GM21367 (cell line): ENCODE measurements at regions not wholly inside any gene's neighbourhood (a gene's known extent, or its start where the extent isn't known, plus 50 kb on each side); places are given as distances from the start of the nearest gene placed in this dataset.
"Not testable (repeated sequence)": the region's sequence is repeated elsewhere in the genome, so short reads cannot be mapped to it uniquely, and the experiment has no call there.

Experiments
- ATAC-seq: cut with Tn5 transposase; IDR thresholded peaks from one replicate; pipeline ENCODE4 v1.9.1; 2021; ENCODE audit not compliant: unreplicated experiment

DNA sequence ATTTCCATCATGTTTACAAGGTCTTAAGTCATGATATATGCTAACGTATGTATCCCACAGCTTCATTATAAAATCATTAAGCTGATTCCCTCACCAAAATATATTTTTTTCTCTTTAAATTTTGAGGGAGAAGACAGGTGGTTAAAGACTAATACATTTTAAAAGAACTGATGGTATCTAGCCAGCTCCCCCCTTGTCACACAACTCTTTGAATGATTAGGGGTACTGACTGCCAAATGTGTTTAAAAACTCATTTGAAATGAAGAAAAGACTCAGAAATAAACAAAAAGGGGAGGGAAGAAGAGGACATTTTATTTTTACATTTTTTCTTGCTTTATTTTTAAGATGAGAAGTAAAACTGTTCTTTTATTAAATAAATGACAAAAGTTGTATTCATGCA, 805.3 kb downstream of the SATB2 start:
- no peak for ATAC-seq

DNA sequence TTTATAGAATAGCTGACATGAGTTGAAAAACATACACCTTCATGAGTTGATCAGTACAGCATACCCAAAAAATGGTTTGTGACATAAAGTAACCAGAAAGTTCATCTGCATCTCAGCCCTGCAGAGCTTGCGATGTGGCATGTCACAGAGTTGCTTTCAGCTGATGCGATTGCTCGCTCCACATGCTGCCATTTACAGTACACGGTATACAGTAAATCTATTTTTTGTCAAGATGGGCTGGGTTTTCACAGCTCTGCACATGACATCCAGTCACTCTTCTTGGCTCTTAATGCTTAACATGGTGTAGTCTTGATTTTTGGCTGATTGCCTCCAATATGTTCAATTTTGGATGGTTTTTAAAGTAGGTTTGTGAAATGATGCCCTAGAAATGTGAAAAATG, 811.9 kb downstream of the SATB2 start:
- no peak for ATAC-seq

DNA sequence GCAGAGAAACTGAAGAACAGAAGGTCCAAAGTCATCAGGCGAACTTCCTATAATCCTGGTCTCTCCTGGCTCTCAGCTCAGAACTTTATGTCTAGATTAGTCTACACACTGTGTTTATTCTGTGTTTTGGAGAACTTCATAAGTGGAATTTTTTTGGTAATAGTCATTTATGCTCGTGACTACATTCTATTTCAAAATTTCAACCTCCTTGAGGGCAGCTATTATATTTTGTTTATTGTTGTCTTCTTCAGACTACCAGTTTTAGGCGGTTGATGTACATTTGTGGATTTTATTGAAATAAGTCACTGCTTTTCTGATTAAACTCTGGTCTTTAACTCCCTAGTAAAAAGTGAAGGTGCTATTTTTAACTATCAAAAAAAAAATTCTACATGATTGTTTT, 816.6 kb downstream of the SATB2 start:
- ATAC-seq = no peak

DNA sequence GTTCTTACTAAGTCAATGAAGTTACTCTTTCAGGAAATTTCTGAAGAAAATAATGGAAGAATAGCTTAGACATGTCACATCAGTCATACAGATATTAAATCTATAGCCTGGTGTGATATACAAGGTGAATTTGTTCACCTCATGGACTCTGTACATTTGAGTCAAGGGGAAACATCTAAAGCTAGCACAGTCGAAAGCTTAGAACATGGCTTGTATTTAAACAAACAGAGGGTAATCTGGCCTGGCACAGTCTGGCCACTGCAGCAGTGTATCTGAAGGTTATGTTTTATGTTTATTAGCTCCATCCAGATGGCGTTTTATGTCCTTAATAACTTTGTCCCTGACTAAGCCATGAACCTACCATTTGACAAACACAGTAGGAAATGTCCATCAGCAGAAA, 817.3 kb downstream of the SATB2 start:
- ATAC-seq = no peak

DNA sequence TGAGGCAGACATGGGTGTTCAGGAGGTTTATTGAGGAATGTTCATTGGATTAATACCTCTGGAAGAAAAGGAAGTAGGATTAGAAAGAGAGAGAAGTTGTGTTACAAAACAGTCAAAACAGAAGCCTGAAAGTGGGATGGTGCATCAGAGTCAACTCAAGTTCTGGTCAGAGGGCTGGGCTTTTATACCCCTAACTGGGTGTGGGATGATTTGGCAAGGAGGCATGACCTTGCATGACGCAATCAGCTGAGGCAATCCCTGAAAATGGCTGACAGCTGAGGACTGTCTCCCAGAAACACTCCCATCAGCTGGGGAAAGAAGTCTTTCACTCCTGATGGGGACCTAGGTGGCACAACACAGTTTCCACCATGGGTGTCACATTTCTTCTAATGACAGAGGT, 818.2 kb downstream of the SATB2 start:
- no peak for ATAC-seq

DNA sequence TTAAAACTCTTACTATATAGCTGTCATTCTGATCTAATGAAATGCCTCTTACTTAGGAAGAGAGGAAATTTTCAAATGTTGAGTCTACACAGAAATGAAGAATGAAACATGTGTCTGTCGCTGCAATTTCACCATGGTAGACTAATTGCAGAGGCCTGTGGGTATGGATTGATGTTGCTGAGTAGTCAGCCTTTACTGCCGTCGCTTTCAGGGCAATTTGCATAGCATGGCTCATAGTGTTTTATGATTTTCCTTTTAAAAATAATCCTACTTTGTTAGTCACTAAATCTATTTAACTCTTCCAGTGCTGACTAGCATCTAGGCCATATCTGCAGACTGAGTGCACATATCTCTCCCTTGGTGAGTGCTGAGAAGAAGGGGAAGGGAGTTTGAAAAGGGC, 819.2 kb downstream of the SATB2 start:
- ATAC-seq = no peak

DNA sequence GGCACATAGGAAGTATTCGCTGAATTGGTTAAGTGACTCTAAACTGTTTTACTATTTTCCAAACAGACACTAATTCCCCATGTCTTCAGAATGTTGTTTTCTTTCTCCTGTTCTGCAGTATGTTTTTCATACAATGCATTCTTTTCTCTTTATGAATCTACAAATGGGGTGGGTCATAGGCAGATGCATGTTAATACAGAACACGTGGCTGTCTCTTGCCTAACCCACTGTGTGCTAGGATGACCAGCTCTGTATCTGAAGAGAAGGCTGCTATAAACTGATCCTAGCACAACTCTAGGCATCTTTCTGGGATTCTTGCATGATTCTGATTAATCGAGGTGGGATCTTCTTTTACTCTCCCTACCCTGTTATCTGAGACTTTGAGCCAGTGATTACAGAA, 826.0 kb downstream of the PLCL1 start:
- no peak for ATAC-seq

DNA sequence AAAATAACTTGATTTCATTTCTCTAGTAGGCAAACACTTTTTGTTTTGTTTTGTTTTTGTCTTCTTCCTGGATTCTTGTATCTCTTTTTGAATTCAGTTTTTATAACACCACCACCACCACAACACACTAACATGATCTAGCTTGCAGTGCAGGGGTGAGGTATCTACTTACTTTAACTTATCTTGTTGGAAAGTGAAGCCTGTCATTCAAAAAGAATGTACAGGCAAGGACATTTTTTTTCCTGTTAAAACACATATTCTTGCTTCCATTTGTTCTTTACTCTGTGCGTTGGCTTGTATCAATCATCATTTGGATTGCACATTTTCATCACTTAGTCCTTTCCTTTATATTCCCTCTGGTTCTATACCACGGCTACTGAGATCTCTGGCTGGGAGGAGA, 824.2 kb downstream of the PLCL1 start:
- no peak for ATAC-seq

DNA sequence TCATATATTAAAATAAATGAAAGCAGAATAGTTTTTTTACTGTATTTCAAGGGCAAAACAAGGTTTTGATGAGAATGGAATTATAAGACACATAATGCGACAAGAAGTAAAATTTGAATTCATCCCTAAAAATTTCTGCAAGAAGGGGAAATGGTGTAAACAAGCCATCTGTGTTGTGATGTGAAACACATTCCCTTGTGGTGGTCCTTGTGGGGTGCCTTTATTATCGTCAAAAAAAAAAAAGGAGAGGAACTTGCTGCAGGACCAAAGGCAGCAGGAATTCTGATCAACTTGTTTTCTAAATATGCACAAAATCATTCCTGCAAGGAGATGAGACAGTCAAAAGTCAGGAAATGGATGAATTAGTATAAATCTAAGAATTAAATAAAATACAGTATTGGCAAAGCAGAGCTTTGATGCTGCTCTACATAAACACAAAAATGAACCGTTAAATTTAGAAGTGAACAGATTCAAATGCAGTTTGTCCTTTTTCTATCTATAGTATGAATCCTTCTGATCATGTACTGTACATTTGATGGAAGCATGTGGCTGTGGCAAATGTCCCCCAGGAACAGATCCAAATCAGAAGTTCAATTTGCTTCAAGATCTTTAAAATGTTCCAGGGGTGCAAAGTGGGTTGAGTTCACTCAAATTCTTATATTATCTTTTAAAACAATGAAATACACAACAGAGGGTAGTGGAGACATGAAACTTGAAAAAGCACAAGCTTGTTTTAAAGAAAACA, 818.8 kb downstream of the PLCL1 start:
- no peak for ATAC-seq

DNA sequence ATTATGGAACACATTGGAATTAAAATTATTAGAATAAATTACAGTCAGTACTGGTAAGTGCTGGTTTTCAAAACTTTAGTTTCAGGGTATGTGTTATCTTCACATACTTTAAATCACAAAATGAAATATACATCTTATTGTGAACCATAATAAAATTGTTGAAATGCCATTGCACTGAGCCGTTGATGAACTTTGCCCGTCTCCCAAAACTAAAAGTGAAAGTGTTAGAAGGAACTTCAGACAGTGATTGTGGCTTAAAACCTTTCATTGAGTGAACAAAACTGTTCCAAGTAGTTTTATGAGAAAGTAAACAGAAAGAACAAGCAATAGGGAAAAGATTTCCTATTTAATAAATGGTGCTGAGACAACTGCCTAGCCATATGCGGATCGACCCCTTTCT, 811.6 kb downstream of the PLCL1 start:
- no peak for ATAC-seq

DNA sequence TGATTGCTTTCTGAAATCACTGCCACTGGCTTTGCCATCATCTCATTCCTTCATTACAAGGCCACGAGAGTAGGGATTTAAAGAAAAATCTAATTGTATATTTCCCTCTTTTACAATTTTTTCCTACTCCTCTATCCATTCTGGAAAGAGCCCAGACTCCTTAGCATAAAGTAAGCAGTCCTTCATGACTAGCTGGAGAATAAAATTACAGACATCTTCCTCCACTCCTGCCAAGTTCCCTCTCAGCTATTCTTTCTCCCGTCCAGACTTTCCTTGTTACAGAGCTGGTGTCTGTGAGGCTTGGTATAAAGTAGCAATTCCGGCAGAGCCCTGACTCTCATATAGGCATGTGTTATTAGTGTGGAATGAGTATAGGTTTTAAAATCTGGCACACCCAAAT, 806.8 kb downstream of the PLCL1 start:
- ATAC-seq = no peak

DNA sequence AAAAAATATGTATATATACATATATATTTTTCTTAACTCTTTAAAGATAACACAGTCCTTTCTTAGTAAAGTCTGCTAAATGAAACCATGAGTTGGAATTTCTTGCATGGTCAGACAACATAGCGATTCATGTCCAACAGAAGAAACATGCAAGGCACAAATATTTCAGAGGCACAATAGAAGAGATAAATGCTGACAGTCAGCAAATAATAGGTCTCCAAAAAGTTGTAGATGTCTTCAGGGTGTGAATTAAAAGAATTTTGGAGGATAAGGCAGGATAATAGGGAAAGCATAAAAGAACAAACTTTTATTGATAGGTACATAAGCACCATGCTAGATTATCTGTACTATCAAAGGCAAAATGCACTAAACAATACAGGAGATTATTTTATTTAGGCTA, 800.2 kb downstream of the PLCL1 start:
- ATAC-seq = no peak

DNA sequence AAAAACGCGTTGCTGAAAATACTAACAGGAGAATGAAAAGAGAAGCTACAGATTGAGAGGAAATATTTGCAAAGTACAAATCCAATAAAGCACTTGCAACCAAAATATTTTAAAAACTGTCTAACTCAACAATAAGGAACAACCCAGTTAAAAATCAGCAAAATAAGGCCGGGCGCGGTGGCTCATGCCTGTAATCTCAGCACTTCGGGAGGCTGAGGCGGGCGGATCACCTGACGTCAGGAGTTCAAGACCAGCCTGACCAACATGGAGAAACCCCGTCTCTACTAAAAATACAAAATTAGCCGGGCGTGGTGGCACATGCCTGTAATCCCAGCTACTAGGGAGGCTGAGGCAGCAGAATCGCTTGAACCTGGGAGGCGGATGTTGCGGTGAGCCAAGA, 798.6 kb downstream of the PLCL1 start:
- not testable (repeated sequence) for ATAC-seq

DNA sequence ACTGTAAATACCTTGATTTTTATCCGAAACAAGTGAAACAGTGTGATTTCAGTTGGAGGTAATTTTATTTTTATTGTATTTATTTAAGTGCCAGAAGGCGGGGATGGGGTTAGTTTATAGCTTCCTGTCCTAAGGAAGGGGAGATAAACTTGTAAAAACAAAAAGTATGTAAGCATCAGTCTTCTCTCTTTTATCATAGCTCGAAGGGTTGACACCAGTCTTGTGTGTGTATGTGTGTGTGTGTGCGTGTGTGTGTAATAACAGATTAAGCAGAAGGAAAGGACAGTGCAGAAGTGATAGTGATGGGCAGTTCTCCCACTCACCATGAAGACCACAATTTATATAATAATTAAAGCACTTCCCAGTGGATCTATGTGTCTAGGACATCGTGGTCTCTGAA, 793.3 kb downstream of the PLCL1 start:
- no peak for ATAC-seq

DNA sequence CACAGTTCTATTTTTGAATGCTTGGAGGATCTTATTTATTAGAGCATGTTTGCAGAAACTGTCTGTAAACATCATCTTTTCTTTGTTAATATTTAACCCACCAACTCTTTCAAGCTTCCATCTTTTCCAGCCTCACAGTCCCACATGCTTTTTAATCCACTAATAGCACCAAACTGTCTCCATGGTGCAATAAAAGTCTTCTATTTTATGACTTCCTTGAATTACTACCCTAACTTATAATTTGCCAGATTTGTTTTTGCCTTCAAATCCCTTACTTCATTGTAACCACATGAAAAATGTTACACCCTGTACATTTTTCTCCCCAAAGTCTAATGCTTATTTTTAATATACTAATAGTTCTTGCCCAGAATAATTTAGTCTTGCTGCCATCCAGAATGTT, 792.6 kb downstream of the PLCL1 start:
- no peak for ATAC-seq

DNA sequence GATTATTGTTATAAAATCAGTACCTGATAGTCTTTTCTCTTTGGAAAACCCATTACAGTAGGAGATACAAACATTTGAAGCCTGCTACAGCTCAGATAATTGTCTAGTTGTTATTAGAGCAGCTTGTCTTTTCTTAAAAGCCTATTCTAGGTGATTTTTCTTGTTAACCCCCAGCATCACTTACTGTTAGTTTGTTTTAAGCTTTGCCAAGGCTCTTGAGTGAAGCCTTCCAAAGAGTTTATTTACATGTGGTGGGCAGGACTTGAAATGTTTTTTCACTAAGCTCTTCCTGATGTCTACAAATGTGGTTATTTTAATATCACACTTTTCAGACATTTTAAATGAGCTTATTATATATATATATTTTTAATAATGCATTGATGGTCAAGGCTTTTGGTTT, 791.3 kb downstream of the PLCL1 start:
- no peak for ATAC-seq

DNA sequence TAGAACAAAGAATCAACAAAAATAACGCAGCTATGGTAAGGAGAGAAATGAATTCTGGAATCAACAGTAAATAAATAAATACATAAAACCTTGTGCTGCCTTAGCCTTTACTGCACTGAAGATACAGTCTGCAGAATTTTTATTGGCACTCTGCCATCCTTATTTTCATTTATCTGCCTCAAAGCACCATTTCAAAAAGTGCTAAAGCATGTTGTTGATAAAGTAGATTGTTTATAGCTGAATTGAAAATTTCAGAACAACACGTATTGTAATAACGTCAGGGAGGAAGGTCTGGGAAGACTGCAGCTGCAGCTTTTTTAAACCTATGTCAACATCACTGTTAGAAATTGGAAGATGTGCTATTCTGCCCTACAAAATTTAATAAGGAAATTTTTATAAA, 787.2 kb downstream of the PLCL1 start:
- no peak for ATAC-seq

DNA sequence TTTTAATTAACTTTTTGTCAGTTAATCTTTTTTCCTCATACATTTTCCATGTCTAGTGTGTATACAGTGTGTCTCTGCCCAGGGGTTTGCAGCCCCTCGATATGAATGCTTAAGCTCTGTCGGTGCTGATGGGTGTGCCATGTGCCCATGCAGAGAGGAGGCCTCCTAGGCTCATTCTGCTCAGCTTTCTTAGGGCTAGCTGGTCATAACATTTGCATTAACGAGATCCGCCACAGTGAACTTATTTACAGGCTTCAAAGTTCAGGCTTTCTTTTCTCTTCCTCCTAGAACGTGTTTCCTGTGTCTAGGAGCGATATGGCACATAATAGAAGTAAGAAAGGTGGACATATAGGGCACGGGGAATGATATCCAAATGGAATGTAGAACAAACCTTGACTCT, 783.3 kb downstream of the PLCL1 start:
- no peak for ATAC-seq

DNA sequence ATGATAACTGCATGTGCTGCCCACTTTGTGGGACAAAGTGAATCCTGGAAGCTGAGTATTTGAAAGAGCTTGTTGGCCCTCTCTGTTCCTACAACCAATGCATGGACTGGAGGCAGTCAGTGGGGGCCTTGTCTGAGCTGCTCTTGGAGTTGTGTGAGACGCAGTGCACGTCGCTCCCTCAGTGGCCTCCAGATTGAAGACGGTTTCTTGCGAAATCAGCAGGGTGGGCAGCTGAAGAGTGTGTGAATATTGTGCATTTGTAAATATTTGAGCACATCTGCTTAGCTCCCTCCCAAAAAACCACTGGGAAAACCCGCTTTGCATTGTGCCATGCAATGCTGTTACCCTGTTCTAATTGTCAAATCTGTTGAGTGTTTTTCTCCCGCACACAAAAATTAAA, 782.8 kb downstream of the PLCL1 start:
- ATAC-seq = no peak

DNA sequence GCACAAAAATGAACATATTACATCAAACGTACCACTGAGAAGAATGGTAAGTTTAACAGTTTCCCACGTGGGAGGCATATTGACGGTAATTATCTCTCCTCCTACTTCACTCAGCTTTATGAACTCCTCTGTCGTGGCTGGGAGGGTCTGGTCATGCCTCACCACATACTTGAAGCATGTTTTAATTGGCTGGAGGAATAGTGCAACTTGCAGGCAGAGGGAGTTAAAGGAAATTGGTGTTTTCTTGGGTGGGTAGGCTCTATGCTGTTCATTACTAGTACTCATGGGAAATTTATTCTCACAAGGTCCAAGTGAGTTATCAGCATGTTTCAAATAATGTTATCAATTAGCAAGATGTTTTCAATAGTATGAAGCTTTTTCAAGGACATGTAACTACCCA, 767.0 kb downstream of the PLCL1 start:
- ATAC-seq = no peak

DNA sequence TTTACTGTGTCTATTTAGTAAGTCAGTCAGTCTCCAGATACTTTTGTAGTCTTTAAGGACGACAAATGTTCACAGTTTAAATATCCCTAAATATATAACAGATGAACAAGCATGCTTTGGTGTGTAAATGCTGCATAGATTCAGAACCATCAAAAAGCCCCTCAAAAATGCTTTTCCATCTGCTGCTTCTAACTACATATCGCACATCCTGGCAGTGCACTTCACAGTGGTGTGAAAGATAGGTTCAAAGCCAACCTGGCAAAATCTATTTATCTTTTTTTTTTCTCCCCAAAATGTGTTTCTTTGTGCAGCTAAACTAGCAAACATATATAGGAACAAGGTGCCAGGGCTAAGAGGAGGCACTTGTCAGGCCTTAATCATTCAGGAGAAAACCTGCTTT, 753.8 kb downstream of the PLCL1 start:
- ATAC-seq = no peak

DNA sequence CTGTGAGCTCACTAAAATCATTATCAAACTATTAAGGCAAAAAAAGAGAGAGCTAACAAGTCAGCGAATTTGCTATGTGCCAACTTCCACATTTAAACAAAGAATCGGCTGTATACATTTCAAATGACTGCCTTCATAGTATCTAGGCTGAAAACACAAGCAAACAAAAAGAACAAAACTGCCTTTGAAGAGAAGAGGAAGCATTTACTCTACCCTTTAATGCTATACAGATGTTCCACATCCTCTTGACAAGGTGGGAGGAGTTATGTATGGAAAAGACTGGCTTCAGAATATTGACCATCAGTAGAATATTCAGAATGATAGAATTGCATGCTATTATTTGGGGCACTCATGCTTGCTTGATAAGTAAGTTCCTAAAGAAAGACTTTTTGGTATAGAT, 741.7 kb downstream of the PLCL1 start:
- ATAC-seq = no peak

DNA sequence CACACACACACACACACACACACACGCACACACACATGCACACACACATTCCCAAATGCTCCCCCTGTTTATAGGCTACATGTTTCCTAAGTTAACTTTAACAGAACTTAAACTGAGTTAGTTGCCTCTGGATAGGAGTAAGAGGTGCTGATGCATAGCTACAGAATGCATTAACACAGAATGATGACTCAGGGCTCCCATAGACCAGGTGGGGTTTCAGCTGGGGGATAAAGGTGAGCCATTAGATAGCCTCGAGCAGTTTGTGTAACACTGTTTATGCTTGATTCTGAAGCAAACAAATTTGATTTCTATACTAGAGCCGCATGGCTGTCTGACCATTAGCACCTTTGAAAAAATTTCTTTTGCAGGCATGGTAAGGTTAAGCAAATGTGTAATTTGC, 741.0 kb downstream of the PLCL1 start:
- no peak for ATAC-seq

DNA sequence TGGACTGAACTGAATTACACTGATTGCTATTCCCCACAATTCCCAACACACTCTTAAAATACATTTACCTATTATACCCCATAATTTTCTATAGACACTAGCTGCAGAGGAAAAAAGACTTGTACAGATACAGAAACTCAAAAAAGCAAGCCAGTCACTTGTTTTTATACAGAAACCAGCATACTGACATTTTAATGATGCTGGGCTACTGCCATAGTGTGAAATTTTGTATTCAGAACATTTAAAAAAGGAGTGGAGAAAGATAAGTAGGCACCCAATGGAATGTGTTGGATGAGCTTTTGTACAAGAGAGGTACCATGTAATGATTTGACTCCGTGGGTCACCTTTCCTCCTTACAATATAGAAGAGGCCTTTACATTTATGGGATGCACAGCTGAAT, 740.1 kb downstream of the PLCL1 start:
- ATAC-seq = no peak
